AG09319 (cell line): ENCODE measurements at regions not wholly inside any gene's neighbourhood (a gene's known extent, or its start where the extent isn't known, plus 50 kb on each side); places are given as distances from the start of the nearest gene placed in this dataset.

Experiments
- DNase-seq: peaks from one replicate; pipeline ENCODE4 v3.0.0-alpha.2; 2010; ENCODE audit warnings: low read depth; ENCODE audit errors: extremely low read depth
- CTCF ChIP-seq: IDR thresholded peaks from 2 replicates; pipeline ENCODE4 v1.5.1; 2011; ENCODE audit warnings: low read depth, mild to moderate bottlenecking, inconsistent platforms, low read length, moderate library complexity

DNA sequence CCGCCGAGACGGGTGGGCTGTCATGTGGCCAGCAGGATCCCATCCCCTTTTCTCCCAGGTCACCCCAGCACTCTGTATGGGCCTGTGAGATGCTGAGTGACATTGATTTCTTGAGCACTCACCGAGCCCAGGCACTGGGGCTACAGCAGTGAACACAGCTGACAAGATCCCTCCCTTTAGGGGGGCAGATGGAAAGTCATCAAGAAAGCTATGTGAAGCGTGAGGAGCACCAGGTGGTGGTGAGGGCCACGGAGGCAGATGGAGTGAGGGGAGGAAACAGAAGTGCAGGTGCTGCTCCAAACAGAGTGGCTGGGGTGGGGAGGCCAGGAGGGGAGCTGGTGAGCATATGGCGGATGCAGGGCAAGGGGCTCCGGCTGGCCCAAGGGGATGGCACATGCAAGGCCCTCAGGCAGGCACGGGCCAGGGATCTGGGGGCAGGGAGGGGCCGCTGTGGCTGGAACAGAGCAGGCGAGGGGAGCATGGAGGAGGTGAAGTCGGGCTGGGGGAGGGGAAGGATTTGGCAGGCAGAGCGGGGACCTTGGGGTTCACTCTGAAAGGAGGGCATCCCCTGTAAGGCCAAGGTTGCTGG is 184.0 kb downstream of the BMP7 start:
- no peak for DNase-seq
- TF ChIP-seq CTCF: no peak

DNA sequence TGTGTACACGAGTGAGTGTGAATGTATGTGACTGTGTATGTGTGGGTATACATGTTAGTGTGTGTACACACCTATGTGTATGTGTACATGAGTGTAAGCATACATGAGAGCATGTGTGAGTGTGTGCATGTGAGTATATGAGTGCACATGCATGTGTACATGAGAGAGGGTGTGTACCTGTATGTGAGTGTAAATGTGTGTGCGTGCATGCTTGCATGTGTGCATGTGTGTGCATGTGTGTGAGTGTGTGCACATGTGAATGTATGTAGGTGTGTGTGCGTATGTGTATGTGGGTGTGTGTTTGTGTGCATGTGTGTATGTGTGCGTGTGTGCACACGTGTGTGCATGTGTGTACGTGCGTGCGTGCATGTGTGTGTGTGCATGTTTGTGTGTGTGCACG is 183.4 kb downstream of the BMP7 start:
- no peak for DNase-seq

GRCh38 chr20:57086066-57086465 is 180.4 kb downstream of the BMP7 start:
- no peak for TF ChIP-seq CTCF

More for the DNA sequence above, 183.4 kb downstream of the BMP7 start:
- no peak for TF ChIP-seq CTCF

GRCh38 chr20:57087102-57087501 is 179.3 kb downstream of the BMP7 start:
- no peak for DNase-seq
- no peak for TF ChIP-seq CTCF

More at GRCh38 chr20:57086066-57086465, 180.4 kb downstream of the BMP7 start:
- DNase-seq: no peak

GRCh38 chr20:57087705-57088104 is 178.7 kb downstream of the BMP7 start:
- TF ChIP-seq CTCF: no peak
- DNase-seq: no peak

GRCh38 chr20:57088436-57088835 is 178.0 kb downstream of the BMP7 start:
- no peak for DNase-seq
- no peak for TF ChIP-seq CTCF

DNA sequence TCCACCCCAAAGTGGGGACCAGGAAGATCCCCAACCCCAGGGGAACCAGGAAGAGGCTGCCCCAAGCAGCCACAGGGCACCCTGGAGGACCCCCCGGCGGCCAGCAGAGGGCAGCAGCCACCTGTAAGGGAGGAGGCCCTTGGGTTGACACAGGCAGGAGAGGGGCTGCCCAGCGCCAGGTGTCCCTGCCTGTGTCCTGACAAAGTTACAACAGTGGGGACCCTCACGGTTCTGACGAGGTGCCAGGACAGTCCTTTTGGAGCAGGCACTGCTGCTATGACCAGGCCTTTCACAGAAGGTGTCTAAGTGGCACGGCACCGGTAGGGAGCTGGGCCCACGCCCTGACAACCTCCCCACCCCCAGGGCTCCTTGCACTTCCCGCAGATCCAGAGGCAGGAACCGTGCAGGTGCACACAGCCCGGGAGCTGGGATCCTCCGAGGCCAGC is 176.7 kb downstream of the BMP7 start:
- TF ChIP-seq CTCF: peak; percentile 93
- no peak for DNase-seq
